ENCODE measurements at regions not wholly inside any gene's neighbourhood (a gene's known extent, or its start where the extent isn't known, plus 50 kb on each side); places are given as distances from the start of the nearest gene placed in this dataset.

DNA sequence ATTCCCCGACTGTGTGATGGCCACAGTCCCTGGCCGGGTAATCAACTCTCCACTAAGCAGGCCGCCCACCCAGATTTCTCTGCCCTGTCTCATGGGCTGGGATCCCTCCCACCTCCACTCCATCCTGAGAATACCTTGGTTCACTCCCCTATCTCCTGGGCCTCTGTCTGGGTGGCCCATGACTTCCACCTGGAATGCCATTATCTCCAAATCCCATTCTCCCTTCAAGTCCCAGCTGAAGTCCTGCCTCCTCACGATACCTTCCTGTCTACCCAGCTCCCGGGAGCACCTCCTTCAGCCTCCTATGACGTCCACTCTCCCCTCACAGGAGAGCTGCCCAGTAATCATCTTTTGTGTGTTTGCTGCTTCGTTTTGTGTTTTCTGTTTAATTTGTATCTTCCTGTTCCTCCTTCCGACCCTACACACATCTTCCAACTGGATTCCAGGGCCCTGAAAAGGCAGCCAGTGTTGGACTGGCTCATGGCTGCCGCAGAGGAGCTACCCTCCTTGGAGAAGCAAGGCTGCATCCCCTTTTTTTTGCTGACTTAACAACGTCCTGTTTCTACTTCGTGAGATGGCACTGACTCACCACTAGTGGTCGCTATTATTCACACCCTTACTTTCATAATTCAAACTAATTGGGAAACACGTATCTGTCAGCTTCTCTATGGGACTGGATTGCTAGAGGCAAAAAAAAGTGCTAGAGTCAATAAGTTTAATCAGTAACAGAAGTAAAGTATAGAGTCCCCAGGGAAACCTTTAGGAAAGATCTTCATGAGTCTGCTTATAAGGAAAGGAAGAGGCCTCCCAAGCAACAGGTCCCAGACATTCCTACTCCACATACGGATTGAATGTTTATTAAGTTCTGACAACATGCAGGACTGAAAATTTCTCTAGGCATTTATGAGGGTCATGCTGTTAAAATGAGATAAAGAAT, 171.9 kb upstream of the GATA6 start:
- DNase-seq: peak; percentile 24

DNA sequence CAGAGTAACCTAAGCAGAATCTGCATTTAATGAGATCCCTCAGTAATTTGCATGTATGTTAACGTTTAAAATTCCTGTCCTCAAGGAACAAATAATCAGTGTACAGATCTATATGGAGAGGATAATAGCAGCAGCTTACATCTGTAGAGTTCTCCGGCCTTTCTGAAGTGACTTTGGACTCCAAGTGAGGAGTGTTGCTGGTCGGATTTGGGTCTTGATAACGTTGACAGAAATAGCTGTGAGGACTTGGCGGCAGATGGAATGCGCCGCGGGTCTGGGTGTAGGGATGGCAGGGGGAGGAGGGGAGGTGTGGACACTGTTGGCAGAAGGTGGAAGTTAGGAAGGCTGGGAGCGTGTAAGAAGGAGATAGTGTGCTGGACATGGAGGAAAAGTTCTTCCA, 170.9 kb upstream of the GATA6 start:
- no peak for DNase-seq

DNA sequence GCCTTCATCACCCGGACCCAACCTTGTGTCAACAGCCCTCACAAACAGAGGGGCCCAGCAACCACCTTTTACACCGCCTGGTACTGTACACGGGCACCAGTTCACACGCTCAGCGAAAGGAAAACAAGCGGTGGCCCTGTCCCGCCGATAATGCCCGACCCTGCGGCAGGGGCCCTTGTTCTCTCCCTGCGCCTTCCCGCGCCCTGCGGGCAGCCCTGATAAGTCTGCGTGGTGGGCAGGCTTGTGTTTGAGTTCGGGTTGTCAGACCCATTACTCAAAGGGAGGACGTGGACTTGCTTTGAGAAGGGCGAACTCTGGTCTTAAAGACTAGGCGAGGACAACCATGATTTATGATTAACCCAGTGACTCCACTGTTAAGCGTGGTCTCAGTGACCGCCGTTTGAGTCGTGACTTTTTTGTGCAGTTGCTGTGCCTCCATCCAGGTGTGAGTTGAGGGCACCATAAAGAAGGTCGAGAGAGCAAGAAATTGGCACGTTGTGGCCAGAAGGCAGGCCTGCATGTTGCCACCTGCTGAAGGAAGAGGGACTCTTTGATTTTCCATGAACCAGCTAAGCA, 167.4 kb upstream of the GATA6 start:
- DNase-seq: no peak

DNA sequence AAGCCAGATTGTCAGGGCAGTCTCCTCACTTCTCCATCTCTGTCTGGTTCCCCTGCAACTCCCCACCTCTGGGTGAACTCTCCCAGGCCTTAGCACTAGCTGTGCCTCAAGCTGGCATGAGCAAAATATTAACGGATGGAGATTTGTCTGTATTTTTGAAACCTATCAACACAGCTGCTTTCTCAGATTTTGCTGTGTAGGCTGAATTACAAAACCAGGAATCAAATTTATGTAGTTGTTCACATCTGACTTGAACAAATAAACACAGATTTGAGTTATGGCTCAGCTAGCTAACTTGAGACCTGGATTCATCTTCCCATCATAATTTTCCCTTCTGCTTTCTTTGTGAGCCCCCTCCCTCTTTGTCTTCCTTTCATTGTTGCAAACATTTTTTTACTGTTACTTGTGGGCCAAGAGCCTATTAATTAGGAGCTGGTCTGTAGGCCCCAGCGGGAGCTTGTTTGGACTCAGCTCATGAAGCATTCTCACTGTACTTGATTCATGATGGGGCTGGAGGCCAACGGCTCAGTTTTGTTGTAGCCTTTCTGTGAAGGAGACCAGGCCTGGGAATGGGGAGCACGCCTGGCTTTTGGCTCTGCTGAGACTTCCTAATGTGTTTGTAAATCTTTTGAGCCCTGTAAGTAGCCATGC, 164.1 kb upstream of the GATA6 start:
- DNase-seq: no peak

DNA sequence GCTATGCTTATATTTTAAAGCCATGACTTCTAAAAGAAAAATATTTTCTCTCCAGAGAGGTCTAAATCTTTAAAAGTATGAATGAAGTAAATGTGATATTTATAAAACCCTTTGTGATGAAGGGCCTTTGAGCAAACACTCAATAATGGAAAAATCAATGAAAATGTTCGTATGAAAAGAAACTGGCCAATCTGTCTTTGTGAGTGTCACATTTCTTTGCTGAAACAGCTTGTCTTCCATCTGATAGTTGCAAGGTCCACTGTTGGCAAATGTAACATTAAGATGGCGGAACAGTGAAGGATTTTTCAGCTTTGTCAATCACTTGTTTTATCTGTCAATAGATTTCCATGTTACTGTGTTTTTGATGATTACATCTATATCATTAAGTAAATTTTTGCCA, 162.9 kb upstream of the GATA6 start:
- no peak for DNase-seq

DNA sequence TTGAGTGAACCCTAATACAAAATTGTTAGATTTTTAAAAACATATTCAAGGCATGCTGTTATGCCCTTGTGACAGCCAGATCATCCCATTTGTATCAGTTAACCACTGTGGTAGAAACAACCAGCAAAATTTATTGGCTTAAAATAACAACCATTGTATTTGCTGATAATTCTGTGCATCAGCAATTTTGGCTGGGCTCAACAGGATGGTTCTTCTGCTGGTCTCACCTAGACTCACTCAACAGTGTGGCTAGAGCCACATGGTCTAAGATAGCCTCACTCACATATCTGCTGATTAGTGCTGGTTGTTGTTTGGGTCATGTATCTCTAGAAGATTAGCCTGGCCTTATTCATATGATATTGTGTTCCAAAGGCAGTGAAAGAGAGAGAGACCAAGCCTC, 160.1 kb upstream of the GATA6 start:
- no peak for DNase-seq

DNA sequence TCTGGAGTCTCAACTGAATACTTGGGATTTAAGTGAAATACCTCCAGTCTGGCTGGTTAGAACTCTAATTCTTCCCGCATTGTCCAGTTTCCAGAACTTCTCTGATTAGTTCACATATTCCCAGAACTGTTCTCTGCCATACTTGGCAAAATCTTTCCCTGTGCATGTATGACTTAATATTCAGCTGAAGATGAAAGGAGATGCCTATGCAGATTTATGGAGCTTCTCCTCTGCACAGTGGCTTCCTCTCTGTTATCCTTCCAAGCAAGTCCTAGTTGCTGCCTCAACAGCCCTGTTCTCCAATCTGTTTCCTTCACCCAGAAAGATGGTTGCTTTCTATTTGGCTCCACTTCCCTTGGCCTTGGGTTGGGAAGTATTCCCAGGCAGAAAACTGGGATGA, 155.4 kb upstream of the GATA6 start:
- no peak for DNase-seq

DNA sequence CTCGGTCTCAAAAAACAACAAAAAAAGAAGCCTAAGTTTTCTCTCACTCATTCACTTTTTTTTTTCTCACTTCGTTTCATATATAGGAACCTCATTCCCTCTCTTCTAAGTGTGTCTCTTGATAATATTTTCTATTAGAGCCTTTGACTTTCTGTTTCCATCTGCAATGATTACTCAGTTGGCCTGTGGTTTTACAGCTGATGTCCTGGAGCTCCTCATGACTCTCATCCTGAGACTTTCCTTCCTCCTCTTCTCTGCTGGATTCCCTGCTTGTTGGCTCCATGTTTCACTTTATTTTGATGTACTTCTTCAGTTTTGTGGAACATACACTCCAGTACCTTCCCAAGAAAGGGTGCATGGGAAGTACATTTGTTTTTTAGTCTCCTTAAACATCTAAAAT, 154.2 kb upstream of the GATA6 start:
- no peak for DNase-seq

DNA sequence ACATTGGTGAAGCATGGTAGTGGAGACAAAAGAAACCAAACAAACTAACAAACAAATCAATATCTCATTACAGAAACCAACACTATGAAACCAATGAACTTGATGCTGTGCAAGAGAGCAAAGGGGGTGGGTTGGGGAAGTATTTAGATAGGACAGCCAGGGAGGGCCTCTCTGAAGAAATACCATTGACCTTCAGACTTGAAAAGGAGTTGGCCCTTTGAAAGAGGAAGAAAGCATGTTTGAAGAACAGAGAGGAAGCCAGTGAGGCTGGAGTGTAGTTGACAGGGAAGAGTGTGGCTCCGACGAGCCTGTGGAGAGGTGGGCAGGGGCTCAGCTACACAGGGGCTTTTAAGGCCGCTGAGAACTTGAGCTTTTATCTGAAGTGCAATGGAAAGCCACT, 151.0 kb upstream of the GATA6 start:
- DNase-seq: no peak

DNA sequence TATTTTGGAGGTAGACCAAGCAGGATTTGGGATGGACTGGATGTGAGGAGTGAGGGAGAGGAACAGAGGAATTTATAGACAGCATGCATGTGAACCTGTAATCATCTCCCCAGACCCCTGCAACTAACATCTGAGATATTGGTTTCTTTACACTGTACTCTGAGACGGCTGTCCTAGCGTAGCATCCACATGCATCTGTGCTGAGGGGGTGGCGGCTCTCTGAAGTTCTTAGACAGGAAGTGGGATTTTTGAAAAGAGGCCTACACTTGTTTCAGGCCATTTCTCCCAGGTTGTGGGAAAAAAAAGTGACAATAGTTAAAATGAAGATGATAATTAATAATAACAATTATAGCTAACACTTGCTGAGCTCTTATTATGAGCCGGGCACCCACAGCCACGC, 150.2 kb upstream of the GATA6 start:
- DNase-seq: no peak

DNA sequence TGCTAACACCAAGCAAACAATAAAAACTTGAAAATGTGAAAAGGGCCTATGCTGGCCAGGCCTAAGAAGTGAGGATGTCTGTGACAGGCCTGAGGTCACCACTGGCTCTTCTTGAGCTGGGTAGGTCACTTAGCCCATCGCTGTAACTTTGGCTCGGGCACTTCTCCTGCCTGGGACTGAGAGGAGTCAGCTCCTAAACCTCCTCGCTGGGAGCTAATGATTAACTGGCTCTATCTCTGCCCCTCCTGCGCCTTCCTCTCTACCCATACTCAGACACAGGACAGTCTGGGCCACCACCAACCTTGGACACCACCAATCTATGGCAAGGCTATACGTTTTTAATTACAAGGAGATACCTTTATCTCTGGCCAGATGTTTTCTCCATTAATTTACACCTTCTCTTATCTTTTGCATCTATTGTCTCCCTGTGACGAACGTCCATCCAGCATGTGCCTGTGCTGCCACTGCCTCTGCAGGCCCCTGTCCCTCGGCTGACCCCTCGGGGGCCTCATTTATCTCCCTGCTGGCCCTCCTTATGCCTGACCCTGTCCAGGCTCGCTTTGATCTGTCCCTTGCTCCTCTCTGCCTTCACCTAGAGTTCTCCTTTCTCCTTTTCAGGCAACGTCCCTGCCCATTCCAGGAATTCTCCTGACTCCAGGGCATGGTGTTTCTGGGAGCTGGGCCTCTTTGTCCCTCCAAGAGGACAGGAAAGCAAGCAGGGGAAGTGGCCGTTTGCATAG, 149.1 kb upstream of the GATA6 start:
- no peak for DNase-seq

DNA sequence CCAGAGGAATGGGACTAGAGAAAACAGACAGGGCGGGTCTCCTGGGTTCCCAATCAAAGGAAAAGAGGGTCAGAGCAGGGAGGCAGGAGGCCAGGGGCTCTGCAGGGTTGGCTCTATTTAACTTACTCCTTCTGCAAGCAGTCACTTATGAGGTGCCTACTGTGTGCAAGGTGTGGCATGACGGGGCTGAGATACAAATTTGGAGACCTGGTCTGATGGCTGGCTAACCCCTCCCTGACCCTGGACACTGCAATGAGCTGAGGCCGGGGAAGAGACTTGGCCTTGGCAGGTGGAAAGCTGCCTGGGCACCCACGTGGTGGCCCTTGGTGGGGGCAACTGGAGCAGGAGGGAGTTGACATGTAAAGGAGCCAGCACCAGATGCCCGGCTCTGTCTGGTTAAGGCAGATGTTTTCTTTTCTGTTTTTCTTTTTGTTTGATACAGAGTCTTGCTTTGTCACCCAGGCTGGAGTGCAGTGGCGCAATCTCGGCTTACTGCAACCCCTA, 148.5 kb upstream of the GATA6 start:
- no peak for DNase-seq

DNA sequence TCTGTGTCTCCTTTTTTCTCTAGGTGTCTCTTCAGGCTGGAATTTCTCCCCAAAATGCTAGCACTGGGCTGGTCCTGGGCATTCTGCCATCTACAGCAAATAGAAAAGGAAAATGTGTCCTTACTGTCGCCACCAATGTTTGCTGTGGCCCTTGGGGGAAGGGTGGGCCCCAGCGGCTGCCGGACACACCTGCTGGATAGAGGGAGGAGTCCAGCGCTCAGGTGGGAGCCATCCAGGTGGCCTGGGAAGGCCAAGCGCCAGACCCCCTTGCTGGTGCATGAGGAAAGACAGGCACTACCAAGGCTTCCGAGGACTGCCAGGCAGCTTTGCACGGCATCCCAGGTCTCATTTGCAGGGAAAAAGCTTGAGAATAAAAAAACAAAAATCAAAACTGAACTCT, 147.7 kb upstream of the GATA6 start:
- DNase-seq: no peak

DNA sequence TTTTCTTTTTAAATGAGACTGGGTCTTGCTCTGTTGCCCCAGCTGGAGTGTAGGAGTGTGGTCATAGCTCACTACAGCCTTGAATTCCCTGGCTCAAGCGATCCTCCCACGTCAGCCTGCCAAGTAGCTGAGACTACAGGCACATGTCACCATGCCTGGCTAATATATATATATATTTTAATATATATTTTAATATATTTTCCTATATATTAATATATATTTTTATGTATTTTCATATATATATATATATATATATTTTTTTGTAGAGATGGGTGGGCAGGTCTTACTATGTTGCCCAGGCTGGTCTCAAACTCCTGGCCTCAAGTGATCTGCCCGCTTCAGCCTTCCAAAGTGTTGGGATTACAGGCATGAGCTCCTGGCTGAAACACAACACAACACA, 144.5 kb upstream of the GATA6 start:
- no peak for DNase-seq

DNA sequence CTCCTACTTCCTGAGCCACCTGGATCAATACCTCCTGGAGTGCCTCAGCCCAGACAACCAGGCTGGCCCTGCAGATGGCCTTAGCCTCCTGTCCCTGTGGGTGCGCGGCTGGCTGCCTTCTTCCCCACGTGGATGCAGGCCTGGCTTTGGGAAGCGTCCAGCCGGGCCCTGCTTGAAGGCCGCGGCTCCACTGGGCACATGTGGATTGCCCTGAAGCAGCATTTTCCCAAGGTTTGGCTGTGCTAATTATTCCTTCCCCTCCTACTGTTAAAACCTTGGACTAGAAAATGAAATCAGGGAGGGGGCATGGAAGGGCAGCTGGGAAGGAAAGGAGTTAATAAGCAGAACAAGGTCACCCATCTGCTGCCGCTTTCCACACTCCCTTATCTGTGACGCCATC, 143.0 kb upstream of the GATA6 start:
- no peak for DNase-seq

DNA sequence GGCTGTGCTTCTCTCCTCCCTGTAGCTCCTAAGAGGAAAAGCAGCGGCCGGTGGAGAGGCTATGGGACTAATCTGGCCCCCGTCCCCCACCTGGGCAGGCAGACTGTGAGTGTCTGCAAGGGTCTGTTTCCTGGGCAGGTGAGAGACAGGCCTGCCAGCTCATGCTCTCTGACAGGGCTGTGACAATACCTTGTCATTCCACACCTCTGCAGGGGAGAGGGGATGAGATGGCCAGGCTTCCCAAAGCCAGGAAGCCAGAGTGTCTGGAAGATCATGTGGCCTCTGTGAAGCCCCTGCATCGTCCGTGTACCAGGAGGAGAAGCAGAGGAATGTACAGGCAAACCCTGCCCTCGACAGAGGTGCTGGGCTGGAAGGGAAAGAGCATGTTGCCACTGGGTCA, 142.5 kb upstream of the GATA6 start:
- DNase-seq: no peak

DNA sequence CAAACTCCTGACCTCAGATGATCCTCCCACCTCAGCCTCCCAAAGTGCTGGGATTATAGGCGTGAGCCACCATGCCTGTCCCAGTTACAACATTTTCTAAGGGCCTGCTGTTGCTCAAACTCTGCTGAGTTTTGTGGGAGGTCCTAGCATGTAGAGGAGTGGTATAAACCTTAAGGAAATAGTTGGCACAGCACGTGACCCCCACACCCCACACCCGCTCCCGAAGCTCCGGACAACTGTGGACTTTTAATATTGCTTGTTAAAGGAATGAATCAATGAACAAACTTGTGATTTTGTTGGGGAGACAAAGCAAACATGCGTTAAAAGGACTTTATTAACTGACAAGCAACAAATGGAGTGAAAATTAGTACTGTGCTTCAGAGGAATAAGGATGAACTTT, 137.8 kb upstream of the GATA6 start:
- DNase-seq: no peak

DNA sequence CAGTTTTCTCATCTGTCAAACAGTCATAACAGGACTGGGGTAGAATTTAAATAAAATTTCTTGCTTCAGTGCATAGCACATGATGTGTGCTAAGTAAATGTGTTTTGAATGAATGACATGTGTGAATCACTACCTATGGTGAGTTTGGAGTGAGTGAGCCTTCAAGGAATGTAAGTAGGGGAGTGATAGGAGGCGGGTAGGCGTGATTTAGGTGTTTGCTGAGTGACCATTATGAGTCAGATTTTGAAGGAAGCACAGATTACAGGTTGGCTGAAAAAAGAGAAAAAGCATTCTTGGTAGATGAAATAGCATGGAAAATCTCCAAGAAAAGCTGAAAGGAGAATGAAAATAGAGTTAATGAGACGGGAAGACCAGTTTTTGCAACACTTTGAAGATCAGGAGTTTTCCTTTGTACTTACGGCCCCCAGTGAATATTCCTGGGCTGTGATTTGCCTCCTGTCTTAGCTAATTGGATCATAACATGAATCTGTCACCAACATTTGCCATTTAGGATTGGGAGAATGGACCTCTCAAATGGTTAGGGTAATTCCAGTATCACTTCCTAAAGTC, 136.9 kb upstream of the GATA6 start:
- no peak for DNase-seq

DNA sequence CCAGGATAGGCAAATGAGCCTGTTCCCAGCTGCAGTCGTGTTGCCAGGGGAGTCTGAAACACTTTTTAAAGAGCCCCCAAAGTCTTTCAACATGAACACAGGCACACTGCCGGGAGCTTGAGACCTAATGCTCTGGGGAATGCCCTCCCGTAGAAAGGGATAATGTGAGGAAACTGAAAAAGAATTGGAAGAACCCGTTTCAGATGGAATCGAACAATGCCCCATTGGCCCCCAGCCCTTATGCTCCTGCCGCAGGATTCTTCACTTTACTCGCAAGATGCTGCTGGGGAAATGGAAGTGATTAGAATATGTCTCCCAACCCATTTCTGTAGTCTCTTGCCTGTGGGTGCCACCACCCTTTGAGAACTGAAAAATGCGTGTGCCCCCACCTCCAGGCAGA, 136.3 kb upstream of the GATA6 start:
- DNase-seq: no peak

DNA sequence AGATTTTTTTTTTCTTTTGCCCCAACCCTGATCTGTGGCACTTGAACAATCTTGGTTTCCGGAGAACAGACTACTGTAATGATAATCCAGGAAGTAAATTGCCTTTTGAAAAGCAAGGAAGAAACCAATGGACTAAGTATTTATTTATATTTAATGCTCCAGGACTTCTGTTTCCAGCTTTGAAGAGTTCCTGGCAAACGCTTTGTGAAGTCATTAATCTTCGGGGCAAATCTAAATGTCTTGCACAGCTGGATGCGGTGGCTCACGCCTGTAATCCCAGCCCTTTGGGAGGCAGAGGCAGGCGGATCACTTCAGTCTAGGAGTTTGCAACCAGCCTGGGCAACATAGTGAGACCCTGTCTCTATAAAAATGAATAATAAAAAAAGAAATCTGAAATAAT, 135.1 kb upstream of the GATA6 start:
- no peak for DNase-seq

DNA sequence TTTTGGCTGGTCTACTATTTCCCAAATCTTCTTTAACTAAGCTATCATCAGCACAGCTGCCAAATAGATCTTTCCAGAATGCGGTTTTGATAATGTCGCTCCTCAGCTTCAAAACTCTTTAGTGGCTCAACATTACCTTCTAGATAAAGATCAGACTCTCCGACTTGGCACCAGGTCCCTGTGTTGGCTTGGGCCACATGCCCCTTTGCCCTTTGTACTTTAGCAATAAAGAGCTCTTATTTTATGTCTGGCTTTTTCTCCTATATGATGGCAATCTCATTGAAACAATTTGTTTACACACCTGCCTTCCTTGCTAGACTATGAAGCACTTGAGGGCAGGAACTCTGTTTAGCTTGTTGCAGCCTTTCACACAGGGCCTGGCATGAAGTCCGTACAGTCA, 128.9 kb upstream of the GATA6 start:
- no peak for DNase-seq

DNA sequence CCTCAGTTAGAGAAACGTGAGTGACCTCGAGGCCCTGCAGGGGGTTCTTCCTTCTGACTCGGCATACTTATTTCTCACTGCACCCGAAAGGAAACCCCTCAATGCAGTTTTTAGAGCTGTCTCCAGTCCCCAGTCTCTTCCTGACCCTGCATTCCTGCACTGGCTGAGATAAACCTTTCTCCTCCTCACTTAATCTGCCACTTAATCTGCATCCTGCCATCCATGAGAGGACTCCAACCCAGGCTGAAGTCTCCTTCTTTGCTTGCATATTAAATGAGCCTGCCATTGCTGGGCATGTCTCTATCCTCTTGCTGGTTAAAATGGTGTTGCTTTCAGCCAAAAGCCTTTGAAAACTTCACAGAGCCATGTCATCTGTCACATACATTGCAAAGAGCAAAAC, 125.6 kb upstream of the GATA6 start:
- DNase-seq: no peak

Measured in NCI-H1092 treated with DMSO at 0.1 percent for 48 hours (cell line).